Activated T-cell treated with anti-CD3 and anti-CD28 coated beads, Interleukin-2, amount 50 U/mL, for 4 hours (primary cell): ENCODE measurements at regions not wholly inside any gene's neighbourhood (a gene's known extent, or its start where the extent isn't known, plus 50 kb on each side); places are given as distances from the start of the nearest gene placed in this dataset.
"Not testable (repeated sequence)": the region's sequence is repeated elsewhere in the genome, so short reads cannot be mapped to it uniquely, and the experiment has no call there.

ENCODE experiments used
- ATAC-seq, 2 donors: fragments of 200-7000 bp; cut with Tn5 transposase; one replicate each; pipeline ENCODE4 v1.10.0; 2021
- DNase-seq: peaks from one replicate; pipeline ENCODE4 v3.0.0-alpha.2; 2020
- H3K27me3 Mint-ChIP-seq: one replicate; pipeline ENCODE4 v1.8.0; 2021; ENCODE audit warnings: low read depth, mixed read lengths
- H3K36me3 Mint-ChIP-seq: one replicate; pipeline ENCODE4 v1.8.0; 2022; ENCODE audit warnings: mixed read lengths; ENCODE audit not compliant: insufficient read depth
- H3K4me1 Mint-ChIP-seq: one replicate; pipeline ENCODE4 v1.8.0; 2021; ENCODE audit warnings: low read depth, mixed read lengths
- H3K4me3 Mint-ChIP-seq: one replicate; pipeline ENCODE4 v1.8.0; 2021; ENCODE audit warnings: mild to moderate bottlenecking, moderate library complexity, mixed read lengths
- H3K9me3 Mint-ChIP-seq: one replicate; pipeline ENCODE4 v1.8.0; 2021; ENCODE audit warnings: mixed read lengths

DNA sequence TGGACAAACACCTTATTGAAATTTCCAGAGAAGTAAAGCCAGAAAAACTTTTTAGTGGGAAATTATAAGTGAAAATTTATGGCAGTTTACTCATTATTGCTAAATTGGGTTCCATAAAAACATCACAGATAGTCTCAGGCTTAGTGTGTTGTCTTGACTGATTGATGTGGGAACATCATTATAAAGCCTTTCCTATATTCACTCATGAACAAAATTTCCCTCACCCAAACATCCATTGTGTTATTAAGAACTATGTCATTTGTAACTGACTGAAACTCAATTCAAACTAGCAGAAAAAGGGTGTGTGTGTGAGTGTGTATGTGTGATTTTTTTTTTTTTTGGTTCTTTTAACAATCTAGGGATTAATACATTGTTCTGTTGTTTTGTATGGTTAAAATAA, 143.7 kb upstream of the SEMA6A start:
- ATAC-seq (no peak), DNase-seq (no peak)
- Mint-ChIP-seq H3K4me1 (no peaks in the 10 kb centered on the region), H3K9me3 (peaks cover 3% of the 10 kb centered on the region), H3K36me3 (no peaks in the 10 kb centered on the region), H3K4me3 (no peak overlapping the region), H3K27me3 (peaks cover 1% of the 10 kb centered on the region)

DNA sequence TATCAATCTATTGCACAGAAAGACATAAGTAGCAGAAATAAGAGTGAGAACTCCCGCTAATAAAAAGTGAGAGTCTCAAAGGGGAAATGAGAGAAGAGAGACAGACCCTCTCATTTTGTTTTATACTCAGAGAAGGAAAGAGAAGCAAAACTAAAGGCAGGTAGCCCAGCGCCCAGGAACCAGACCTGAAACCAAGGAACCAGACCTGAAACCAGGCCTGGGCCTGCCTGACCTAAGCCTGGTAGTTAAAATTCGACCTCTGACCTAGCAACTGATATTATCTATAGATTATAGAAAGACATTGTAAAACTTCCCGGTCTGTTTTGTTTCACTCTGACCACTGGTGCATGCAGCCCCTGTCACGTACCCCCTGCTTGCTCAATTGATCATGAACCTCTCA, 134.5 kb upstream of the SEMA6A start:
- H3K27me3 Mint-ChIP-seq, result no peaks in the 10 kb centered on the region
- H3K4me3 Mint-ChIP-seq, result no peak overlapping the region
- H3K4me1 Mint-ChIP-seq, result no peaks in the 10 kb centered on the region
- no peak for DNase-seq
- H3K9me3 Mint-ChIP-seq, result no peaks in the 10 kb centered on the region
- H3K36me3 Mint-ChIP-seq, result no peaks in the 10 kb centered on the region
- no peak for ATAC-seq

DNA sequence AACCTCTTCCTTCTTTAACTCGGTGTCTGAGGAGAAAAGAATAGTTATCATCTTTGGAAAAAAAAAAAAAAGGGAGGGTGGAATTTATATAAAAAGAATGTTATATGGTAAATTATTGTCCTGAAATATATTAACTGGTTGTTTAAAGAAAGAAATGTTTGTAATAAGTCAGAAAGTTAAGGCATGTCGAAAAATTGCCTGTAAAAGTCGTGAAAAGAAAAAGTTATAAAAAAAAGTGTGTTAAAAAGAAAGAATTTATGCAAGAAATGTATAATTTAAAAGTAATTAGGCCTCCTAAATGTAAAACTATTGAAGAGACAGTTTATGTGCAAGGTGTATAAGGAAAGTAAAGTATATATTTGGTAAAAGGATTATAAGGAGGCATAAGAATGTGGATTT, 130.5 kb upstream of the SEMA6A start:
- not testable (repeated sequence) for DNase-seq, H3K9me3 Mint-ChIP-seq, ATAC-seq, H3K36me3 Mint-ChIP-seq, H3K4me3 Mint-ChIP-seq, H3K27me3 Mint-ChIP-seq, H3K4me1 Mint-ChIP-seq

- no peaks in the 10 kb centered on the region for H3K27me3 Mint-ChIP-seq
- DNase-seq, result no peak
Observed at GRCh38 chr5:116703941-116704340, 129.3 kb upstream of the SEMA6A start.

GRCh38 chr5:116703328-116703727, 128.7 kb upstream of the SEMA6A start:
- Mint-ChIP-seq H3K4me3 (no peak overlapping the region), H3K27me3 (no peaks in the 10 kb centered on the region), H3K4me1 (no peaks in the 10 kb centered on the region), H3K9me3 (no peaks in the 10 kb centered on the region), H3K36me3 (no peaks in the 10 kb centered on the region)
- no peak for DNase-seq
- no peak for ATAC-seq

More at GRCh38 chr5:116703941-116704340, 129.3 kb upstream of the SEMA6A start:
- no peak for ATAC-seq
- no peaks in the 10 kb centered on the region for H3K9me3 Mint-ChIP-seq
- H3K4me3 Mint-ChIP-seq, result no peak overlapping the region
- no peaks in the 10 kb centered on the region for H3K36me3 Mint-ChIP-seq
- no peaks in the 10 kb centered on the region for H3K4me1 Mint-ChIP-seq

DNA sequence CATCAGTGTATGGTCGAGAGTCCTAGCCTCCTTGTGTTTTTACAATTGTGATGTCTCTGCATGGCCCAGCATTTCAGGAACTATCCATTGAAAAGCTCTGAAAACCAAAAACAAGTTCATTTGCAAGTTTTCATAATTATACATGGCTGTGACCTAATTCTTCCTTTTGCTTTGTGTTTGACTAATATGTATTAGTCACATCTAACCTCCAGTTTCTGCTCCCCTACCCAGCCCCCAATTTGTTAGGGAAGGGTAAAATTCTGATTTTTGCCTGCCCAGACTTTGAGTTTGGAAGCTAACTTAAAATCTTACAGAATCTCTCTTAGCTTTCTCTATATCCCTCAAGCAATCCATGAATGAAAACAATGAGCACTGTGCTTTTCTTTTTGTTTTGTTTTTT, 128.2 kb upstream of the SEMA6A start:
- H3K4me1 Mint-ChIP-seq, result no peaks in the 10 kb centered on the region
- ATAC-seq (no peak), DNase-seq (no peak)

GRCh38 chr5:116699332-116699731, 124.7 kb upstream of the SEMA6A start:
- Mint-ChIP-seq H3K27me3 (no peaks in the 10 kb centered on the region), H3K9me3 (no peaks in the 10 kb centered on the region), H3K4me1 (no peaks in the 10 kb centered on the region), H3K36me3 (no peaks in the 10 kb centered on the region), H3K4me3 (no peak overlapping the region)
- ATAC-seq (no peak), DNase-seq (no peak)

More for the DNA sequence above, 128.2 kb upstream of the SEMA6A start:
- H3K4me3 Mint-ChIP-seq, result no peak overlapping the region
- no peaks in the 10 kb centered on the region for H3K27me3 Mint-ChIP-seq
- no peaks in the 10 kb centered on the region for H3K9me3 Mint-ChIP-seq
- no peaks in the 10 kb centered on the region for H3K36me3 Mint-ChIP-seq

- Mint-ChIP-seq H3K9me3 (no peaks in the 10 kb centered on the region), H3K4me3 (no peak overlapping the region), H3K27me3 (no peaks in the 10 kb centered on the region), H3K4me1 (no peaks in the 10 kb centered on the region), H3K36me3 (no peaks in the 10 kb centered on the region)
- no peak for DNase-seq
- no peak for ATAC-seq
Observed at GRCh38 chr5:116696366-116696765, 121.7 kb upstream of the SEMA6A start.

DNA sequence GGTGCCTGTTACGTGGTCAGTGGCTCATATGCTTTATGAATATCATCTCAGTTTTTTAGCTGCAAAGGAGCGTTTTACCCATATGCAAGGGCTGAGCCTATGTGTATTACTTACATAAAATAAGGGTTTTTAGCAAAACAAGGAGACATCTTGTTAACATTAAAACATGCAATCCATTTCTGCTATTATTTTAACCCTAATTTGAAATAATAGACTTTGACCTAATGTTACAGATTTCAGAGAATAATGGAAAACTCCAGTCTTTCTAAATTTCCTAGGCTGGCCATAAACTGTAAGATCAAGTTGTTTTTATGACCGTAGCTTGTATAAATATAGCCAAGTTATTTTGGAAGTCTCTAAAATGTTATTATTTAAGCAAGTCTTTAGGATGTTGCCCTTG, 121.1 kb upstream of the SEMA6A start:
- H3K36me3 Mint-ChIP-seq, result no peaks in the 10 kb centered on the region
- ATAC-seq (no peak), DNase-seq (no peak)
- H3K4me3 Mint-ChIP-seq, result no peak overlapping the region
- no peaks in the 10 kb centered on the region for H3K4me1 Mint-ChIP-seq
- H3K27me3 Mint-ChIP-seq, result no peaks in the 10 kb centered on the region
- no peaks in the 10 kb centered on the region for H3K9me3 Mint-ChIP-seq

DNA sequence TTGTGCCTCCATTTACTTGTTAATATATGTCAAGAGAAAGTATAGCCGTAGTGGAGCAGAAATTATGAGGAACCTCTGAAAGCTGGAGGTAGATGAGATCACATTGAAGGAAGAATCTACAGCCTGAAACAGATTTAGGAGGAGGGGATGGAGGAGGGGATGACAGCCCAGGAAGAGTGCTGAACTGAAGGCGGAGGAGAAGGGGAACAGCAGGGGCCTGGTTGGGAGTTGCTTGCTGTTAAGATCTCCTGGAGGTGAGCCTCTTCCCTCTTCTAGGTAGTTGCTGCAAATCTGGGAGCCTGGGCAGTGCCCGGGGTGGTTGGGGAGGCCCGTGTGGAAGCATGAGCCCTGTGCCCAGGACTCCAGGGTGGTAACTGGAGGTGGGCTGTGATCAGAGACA, 111.8 kb upstream of the SEMA6A start:
- H3K36me3 Mint-ChIP-seq, result no peaks in the 10 kb centered on the region
- no peaks in the 10 kb centered on the region for H3K9me3 Mint-ChIP-seq
- no peak for ATAC-seq
- peaks cover 2% of the 10 kb centered on the region for H3K27me3 Mint-ChIP-seq
- DNase-seq, result no peak
- no peaks in the 10 kb centered on the region for H3K4me1 Mint-ChIP-seq
- H3K4me3 Mint-ChIP-seq, result no peak overlapping the region

- ATAC-seq (no peak), DNase-seq (no peak)
- no peak overlapping the region for H3K4me3 Mint-ChIP-seq
- H3K27me3 Mint-ChIP-seq, result peaks cover 2% of the 10 kb centered on the region
- no peaks in the 10 kb centered on the region for H3K9me3 Mint-ChIP-seq
- H3K36me3 Mint-ChIP-seq, result no peaks in the 10 kb centered on the region
- no peaks in the 10 kb centered on the region for H3K4me1 Mint-ChIP-seq
Observed at GRCh38 chr5:116685931-116686330, 111.3 kb upstream of the SEMA6A start.

- Mint-ChIP-seq H3K4me3 (no peak overlapping the region), H3K36me3 (no peaks in the 10 kb centered on the region), H3K9me3 (no peaks in the 10 kb centered on the region), H3K27me3 (peaks cover 2% of the 10 kb centered on the region), H3K4me1 (no peaks in the 10 kb centered on the region)
- no peak for ATAC-seq
- no peak for DNase-seq
Observed at GRCh38 chr5:116685069-116685468, 110.4 kb upstream of the SEMA6A start.

GRCh38 chr5:116681334-116682013, 106.9 kb upstream of the SEMA6A start:
- H3K9me3 Mint-ChIP-seq, result no peaks in the 10 kb centered on the region
- H3K36me3 Mint-ChIP-seq, result no peaks in the 10 kb centered on the region
- DNase-seq, result no peak
- no peaks in the 10 kb centered on the region for H3K4me1 Mint-ChIP-seq
- H3K27me3 Mint-ChIP-seq, result peaks cover 2% of the 10 kb centered on the region
- no peak for ATAC-seq
- H3K4me3 Mint-ChIP-seq, result no peak overlapping the region

DNA sequence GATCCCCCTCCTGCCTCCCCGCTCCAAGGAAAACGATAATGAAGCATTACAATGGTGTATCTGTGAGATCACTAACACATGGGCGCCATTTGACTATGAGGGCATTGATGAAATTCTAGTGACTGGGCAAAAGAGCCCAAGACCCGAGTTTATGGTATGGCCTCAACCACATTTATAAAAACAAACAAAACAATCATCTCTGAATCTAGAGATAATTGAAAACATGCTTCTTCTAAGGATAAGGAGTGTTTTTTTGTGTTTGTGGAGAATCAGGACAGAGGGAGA, 100.9 kb upstream of the SEMA6A start:
- no peaks in the 10 kb centered on the region for H3K36me3 Mint-ChIP-seq
- no peaks in the 10 kb centered on the region for H3K27me3 Mint-ChIP-seq
- H3K4me1 Mint-ChIP-seq, result no peaks in the 10 kb centered on the region
- DNase-seq, result no peak
- H3K9me3 Mint-ChIP-seq, result no peaks in the 10 kb centered on the region
- ATAC-seq, result no peak
- H3K4me3 Mint-ChIP-seq, result no peak overlapping the region

- Mint-ChIP-seq H3K4me3 (no peak overlapping the region), H3K9me3 (no peaks in the 10 kb centered on the region), H3K27me3 (no peaks in the 10 kb centered on the region), H3K4me1 (no peaks in the 10 kb centered on the region), H3K36me3 (no peaks in the 10 kb centered on the region)
- ATAC-seq, result no peak
- DNase-seq, result no peak
Observed at GRCh38 chr5:116674881-116675625, 100.4 kb upstream of the SEMA6A start.
